HEK293 (cell line): ENCODE measurements at regions not wholly inside any gene's neighbourhood (a gene's known extent, or its start where the extent isn't known, plus 50 kb on each side); places are given as distances from the start of the nearest gene placed in this dataset.

ENCODE experiments used
- BCL11B ChIP-seq: fragments of 450-650 bp; formaldehyde crosslinking; IDR thresholded peaks from 2 replicates; pipeline ENCODE4 v1.5.1; 2016; ENCODE audit warnings: low read depth, missing biosample characterization, missing genetic modification characterization
- CTCF ChIP-seq: fragments of 450-650 bp; formaldehyde crosslinking; IDR thresholded peaks from 2 replicates; pipeline ENCODE4 v1.5.1; 2016; ENCODE audit warnings: missing biosample characterization, missing genetic modification characterization
- HOXA7 ChIP-seq: sonication (generic); formaldehyde crosslinking; IDR thresholded peaks from 2 replicates; pipeline ENCODE4 v1.8.1; 2022; ENCODE audit warnings: missing genetic modification reagents, borderline replicate concordance
- KLF16 ChIP-seq: fragments of 450-650 bp; formaldehyde crosslinking; IDR thresholded peaks from 2 replicates; pipeline ENCODE4 v1.5.1; 2017; ENCODE audit warnings: missing biosample characterization, missing genetic modification characterization
- PBX3 ChIP-seq: sonication (generic); formaldehyde crosslinking; IDR thresholded peaks from 2 replicates; pipeline ENCODE4 v1.8.1; 2022; ENCODE audit warnings: mild to moderate bottlenecking, moderate library complexity, missing genetic modification reagents
- SP2 ChIP-seq: fragments of 450-650 bp; formaldehyde crosslinking; IDR thresholded peaks from 2 replicates; pipeline ENCODE4 v1.5.1; 2016; ENCODE audit warnings: missing biosample characterization, missing genetic modification characterization
- WT1 ChIP-seq: fragments of 450-650 bp; formaldehyde crosslinking; IDR thresholded peaks from 2 replicates; pipeline ENCODE4 v1.5.1; 2016; ENCODE audit warnings: missing biosample characterization, missing genetic modification characterization
- ZBTB7A ChIP-seq: fragments of 450-650 bp; formaldehyde crosslinking; IDR thresholded peaks from 2 replicates; pipeline ENCODE4 v1.5.1; 2016; ENCODE audit warnings: low read depth, missing biosample characterization, missing genetic modification characterization
- ZEB2 ChIP-seq: fragments of 450-650 bp; formaldehyde crosslinking; IDR thresholded peaks from 2 replicates; pipeline ENCODE4 v1.5.1; 2016; ENCODE audit warnings: missing biosample characterization, missing genetic modification characterization
- ZNF354C ChIP-seq: fragments of 450-650 bp; formaldehyde crosslinking; IDR thresholded peaks from 2 replicates; pipeline ENCODE4 v1.5.1; 2016; ENCODE audit warnings: missing biosample characterization, missing genetic modification characterization, low read depth, borderline replicate concordance
- ZNF561 ChIP-seq: fragments of 450-650 bp; IDR thresholded peaks from 2 replicates; pipeline ENCODE4 v1.5.1; 2018; ENCODE audit warnings: missing biosample characterization, missing genetic modification characterization, borderline replicate concordance
- ZNF768 ChIP-seq: fragments of 450-650 bp; formaldehyde crosslinking; IDR thresholded peaks from 2 replicates; pipeline ENCODE4 v1.5.1; 2018; ENCODE audit warnings: missing biosample characterization, mild to moderate bottlenecking, missing genetic modification characterization

- TF ChIP-seq CTCF (tag by site-specific recombination) (no peak), ZBTB7A (tag by site-specific recombination) (no peak), ZEB2 (tag by site-specific recombination) (no peak), HOXA7 (CRISPR knock-in tag) (no peak), ZNF354C (tag by site-specific recombination) (no peak), SP2 (tag by site-specific recombination) (no peak), ZNF768 (no peak), BCL11B (tag by site-specific recombination) (no peak), ZNF561 (tag by site-specific recombination) (no peak), WT1 (tag by site-specific recombination) (no peak), PBX3 (CRISPR knock-in tag) (no peak), KLF16 (no peak)
Measured at GRCh38 chr9:93786204-93786603, 169.0 kb downstream of the BARX1 start.
